Activated naive CD4-positive, alpha-beta T cell treated with anti-CD3 and anti-CD28 coated beads for 36 hours (primary cell): ENCODE measurements at regions not wholly inside any gene's neighbourhood (a gene's known extent, or its start where the extent isn't known, plus 50 kb on each side); places are given as distances from the start of the nearest gene placed in this dataset.

Experiments
- CTCF ChIA-PET: fragments of 350-600 bp; sonication (Branson Sonifier 250); formaldehyde crosslinking; loops from one replicate; lab custom pipeline; 2021; ENCODE audit warnings: antibody characterized with exemption; lab: Charles Lee
- DNase-seq: peaks from one replicate; pipeline ENCODE4 v3.0.0-alpha.2; 2020
- H3K27ac Mint-ChIP-seq: one replicate; pipeline ENCODE4 v1.8.0; 2021; ENCODE audit warnings: mild to moderate bottlenecking, mixed read lengths
- H3K27me3 Mint-ChIP-seq: one replicate; pipeline ENCODE4 v1.8.0; 2021; ENCODE audit warnings: low read depth, mixed read lengths
- H3K36me3 Mint-ChIP-seq: one replicate; pipeline ENCODE4 v1.8.0; 2021; ENCODE audit warnings: low read depth, mixed read lengths
- H3K4me1 Mint-ChIP-seq: one replicate; pipeline ENCODE4 v1.8.0; 2021; ENCODE audit warnings: low read depth, mixed read lengths
- H3K4me3 Mint-ChIP-seq: one replicate; pipeline ENCODE4 v1.8.0; 2021; ENCODE audit warnings: mild to moderate bottlenecking, moderate library complexity, mixed read lengths
- H3K9me3 Mint-ChIP-seq: one replicate; pipeline ENCODE4 v1.8.0; 2021; ENCODE audit warnings: mixed read lengths
- intact Hi-C: fragments of 100-400 bp; cut with micrococcal nuclease; formaldehyde crosslinking; loops from one replicate; pipeline ENCODE4 v1.15.1; 2023

DNA sequence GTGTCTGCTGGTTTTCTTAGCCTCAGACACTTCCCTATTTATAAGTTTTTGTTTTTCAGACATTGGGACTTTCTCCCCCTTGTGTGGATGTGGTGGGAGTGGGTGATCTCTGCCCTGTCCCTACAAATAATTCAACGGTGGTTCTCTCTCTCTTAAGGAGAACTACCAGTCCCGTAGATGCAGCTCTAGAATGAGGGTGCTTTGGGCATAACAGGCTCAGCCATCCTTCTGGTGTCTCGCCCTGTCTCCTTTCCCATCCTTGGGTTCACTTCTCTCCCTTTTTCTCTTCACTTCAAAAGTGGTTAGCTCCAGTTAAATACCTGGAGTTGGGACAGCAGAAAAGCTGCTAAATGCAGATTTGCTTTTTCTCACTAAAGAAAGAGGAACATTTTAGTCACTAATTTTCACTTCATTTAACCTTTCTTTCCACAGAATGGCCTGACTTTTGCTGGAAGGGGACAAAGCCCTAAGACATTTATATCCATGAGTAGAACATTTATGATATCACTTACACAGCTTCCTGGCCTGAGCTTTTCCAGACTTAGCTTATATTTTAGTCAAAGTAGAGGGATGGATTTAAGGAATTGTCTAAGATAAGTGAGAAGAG lies 121.2 kb upstream of the CXCR4 start:
- H3K27me3 Mint-ChIP-seq: no peaks in the 10 kb centered on the region
- peak overlapping the region; percentile 77 for H3K27ac Mint-ChIP-seq
- H3K4me1 Mint-ChIP-seq: peaks cover 39% of the 10 kb centered on the region
- CTCF ChIA-PET: interaction anchor here (0.6 to 2.1 kb wide), 9 partner anchors 8 to 326 kb away, joined by 3 to 6 read pairs (median 3); no protein-coding TSS in a partner anchor
- no peak for DNase-seq
- H3K9me3 Mint-ChIP-seq: no peaks in the 10 kb centered on the region
- H3K4me3 Mint-ChIP-seq: no peak overlapping the region
- intact Hi-C loops: loop anchor here (1.0 to 5.0 kb wide), 5 partner anchors 136 to 327 kb away; partner anchors contain the start of gene DARS1
- no peaks in the 10 kb centered on the region for H3K36me3 Mint-ChIP-seq

- intact Hi-C loops: loop anchor here (1.0 to 5.0 kb wide), 16 partner anchors 17 to 326 kb away; partner anchors contain the start of gene DARS1
- peaks cover 39% of the 10 kb centered on the region for H3K4me1 Mint-ChIP-seq
- peak overlapping the region; percentile 77 for H3K27ac Mint-ChIP-seq
Observed at GRCh38 chr2:136238286-136239078, 120.5 kb upstream of the CXCR4 start.

DNA sequence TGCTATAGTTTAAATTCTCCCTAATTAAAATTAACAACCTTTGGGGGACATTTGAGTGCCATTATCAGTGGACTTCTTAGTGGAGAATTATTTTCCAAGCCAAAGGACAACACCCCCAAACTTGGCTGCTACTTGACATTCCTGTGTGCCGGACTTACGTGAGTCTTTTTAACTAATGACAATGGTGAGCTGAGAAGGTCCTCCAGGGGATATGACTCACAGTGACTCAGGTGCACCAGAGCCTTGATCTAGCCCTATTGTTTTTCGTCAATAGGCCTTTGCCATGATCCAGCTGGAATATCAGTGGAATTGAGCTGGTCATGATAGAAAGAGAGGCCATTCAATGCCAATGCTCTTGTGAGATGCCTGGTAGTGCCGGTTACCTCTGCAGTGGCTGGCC lies 118.1 kb upstream of the CXCR4 start:
- intact Hi-C loops: loop anchor here (5.0 kb wide), 1 partner anchor 324 kb away; no protein-coding TSS in a partner anchor
- H3K27ac Mint-ChIP-seq: no peak overlapping the region
- no peak overlapping the region for H3K4me3 Mint-ChIP-seq
- peaks cover 29% of the 10 kb centered on the region for H3K4me1 Mint-ChIP-seq
- CTCF ChIA-PET: interaction anchor here (0.6 to 2.5 kb wide), 2 partner anchors 148 to 180 kb away, joined by 4 to 6 read pairs; no protein-coding TSS in a partner anchor
- no peaks in the 10 kb centered on the region for H3K9me3 Mint-ChIP-seq
- no peaks in the 10 kb centered on the region for H3K36me3 Mint-ChIP-seq
- H3K27me3 Mint-ChIP-seq: no peaks in the 10 kb centered on the region
- DNase-seq: no peak

More at GRCh38 chr2:136238286-136239078, 120.5 kb upstream of the CXCR4 start:
- Mint-ChIP-seq H3K9me3 (no peaks in the 10 kb centered on the region), H3K36me3 (no peaks in the 10 kb centered on the region), H3K4me3 (peak overlapping the region; percentile 10), H3K27me3 (no peaks in the 10 kb centered on the region)
- CTCF ChIA-PET: interaction anchor here (0.6 to 2.5 kb wide), 8 partner anchors 9 to 325 kb away, joined by 3 to 6 read pairs (median 4); no protein-coding TSS in a partner anchor
- peak; percentile 49 for DNase-seq

DNA sequence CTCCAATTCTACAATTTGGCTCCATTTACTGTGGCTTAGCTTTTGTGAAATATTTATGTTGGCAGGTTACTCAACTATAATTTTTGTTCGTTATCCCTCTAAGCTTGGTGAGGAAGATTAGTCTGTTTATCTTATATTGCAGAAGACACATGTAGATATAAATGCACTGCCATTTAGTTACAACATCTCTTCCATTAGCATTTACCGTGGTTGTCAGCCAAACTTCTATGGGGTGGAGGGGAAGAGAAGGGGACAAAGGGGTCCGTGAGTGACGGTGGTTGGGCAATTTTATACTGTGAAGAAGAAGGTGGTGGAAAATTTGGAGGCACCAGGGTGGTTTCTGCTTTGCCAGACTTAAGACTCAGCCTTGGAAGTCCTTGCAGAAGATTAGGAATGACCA lies 117.6 kb upstream of the CXCR4 start:
- no peaks in the 10 kb centered on the region for H3K9me3 Mint-ChIP-seq
- intact Hi-C loops: loop anchor here (5.0 kb wide), 1 partner anchor 323 kb away; no protein-coding TSS in a partner anchor
- H3K27me3 Mint-ChIP-seq: no peaks in the 10 kb centered on the region
- no peak for DNase-seq
- H3K36me3 Mint-ChIP-seq: no peaks in the 10 kb centered on the region
- CTCF ChIA-PET: no interaction called here
- H3K27ac Mint-ChIP-seq: no peak overlapping the region
- peaks cover 29% of the 10 kb centered on the region for H3K4me1 Mint-ChIP-seq
- no peak overlapping the region for H3K4me3 Mint-ChIP-seq

DNA sequence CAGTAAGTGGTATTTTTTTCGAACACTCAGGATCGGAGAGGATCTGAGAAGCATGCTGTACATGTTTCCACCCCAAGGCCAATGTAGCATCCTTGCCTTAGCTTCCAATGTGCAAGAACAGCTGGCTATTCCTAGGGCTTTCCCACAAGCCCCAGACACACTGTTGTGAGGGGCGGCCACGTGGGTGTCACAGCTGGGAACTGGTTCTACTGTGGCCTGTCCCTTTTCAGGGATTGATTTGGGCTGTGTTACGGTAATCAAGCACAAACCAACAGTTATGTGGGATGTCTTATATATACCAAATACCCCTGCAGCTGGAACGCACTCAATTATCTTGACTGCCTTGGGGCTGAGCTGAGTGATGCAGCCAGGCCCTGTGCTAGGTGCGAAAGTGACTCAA lies 116.3 kb upstream of the CXCR4 start:
- H3K36me3 Mint-ChIP-seq: no peaks in the 10 kb centered on the region
- H3K27ac Mint-ChIP-seq: no peak overlapping the region
- peaks cover 18% of the 10 kb centered on the region for H3K4me1 Mint-ChIP-seq
- intact Hi-C loops: no loop called here
- no peaks in the 10 kb centered on the region for H3K27me3 Mint-ChIP-seq
- CTCF ChIA-PET: no interaction called here
- DNase-seq: no peak
- H3K4me3 Mint-ChIP-seq: no peak overlapping the region
- H3K9me3 Mint-ChIP-seq: no peaks in the 10 kb centered on the region

GRCh38 chr2:136233298-136233697 lies 115.3 kb upstream of the CXCR4 start:
- Mint-ChIP-seq H3K4me3 (no peak overlapping the region), H3K9me3 (no peaks in the 10 kb centered on the region), H3K27me3 (no peaks in the 10 kb centered on the region), H3K36me3 (no peaks in the 10 kb centered on the region), H3K27ac (no peak overlapping the region), H3K4me1 (peaks cover 9% of the 10 kb centered on the region)
- intact Hi-C loops: no loop called here
- no peak for DNase-seq
- CTCF ChIA-PET: interaction anchor here (0.6 kb wide), 1 partner anchor 18 kb away, joined by 3 read pairs; no protein-coding TSS in a partner anchor

DNA sequence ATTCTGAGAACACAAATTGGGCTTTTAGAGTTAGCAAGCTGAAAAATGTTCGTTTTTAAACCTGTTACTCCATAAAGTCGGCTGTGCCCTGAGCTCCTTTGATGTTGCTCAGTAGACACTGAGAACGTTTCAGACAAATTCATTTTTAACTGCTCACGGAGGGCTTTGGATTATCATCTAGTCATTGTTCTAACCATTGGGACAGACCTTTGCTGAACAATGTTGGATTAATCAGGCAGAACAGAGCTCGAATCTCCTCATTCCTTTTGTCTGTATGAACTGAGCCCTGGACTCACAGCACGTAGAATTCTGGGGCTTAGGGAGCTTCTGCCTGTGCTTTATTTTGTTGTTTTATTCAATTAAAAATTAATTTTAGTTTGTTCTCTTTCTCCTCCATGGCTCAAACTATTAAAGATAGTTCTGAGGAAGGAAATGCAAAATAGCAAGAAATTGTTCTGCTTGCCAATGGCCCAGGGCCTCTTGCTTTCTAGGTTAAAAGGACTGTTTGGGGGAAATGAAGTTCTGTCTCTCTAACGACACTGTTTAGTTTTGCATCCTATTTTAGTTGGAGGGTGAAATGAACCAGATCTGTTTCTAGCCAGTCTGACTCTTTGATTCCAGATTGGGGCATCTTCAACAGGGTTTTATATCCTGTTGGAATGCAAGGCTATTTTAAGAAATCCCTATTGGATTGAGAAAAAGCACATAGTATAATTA lies 114.7 kb upstream of the CXCR4 start:
- peaks cover 2% of the 10 kb centered on the region for H3K4me1 Mint-ChIP-seq
- H3K36me3 Mint-ChIP-seq: no peaks in the 10 kb centered on the region
- no peaks in the 10 kb centered on the region for H3K9me3 Mint-ChIP-seq
- no peak overlapping the region for H3K27ac Mint-ChIP-seq
- H3K27me3 Mint-ChIP-seq: no peaks in the 10 kb centered on the region
- DNase-seq: no peak
- CTCF ChIA-PET: interaction anchor here (0.6 to 0.8 kb wide), 2 partner anchors 14 to 26 kb away, joined by 3 to 5 read pairs; no protein-coding TSS in a partner anchor
- intact Hi-C loops: no loop called here
- H3K4me3 Mint-ChIP-seq: no peak overlapping the region

GRCh38 chr2:136230464-136230863 lies 112.5 kb upstream of the CXCR4 start:
- Mint-ChIP-seq H3K27ac (no peak overlapping the region), H3K4me3 (no peak overlapping the region), H3K27me3 (no peaks in the 10 kb centered on the region), H3K4me1 (peaks cover 8% of the 10 kb centered on the region), H3K36me3 (no peaks in the 10 kb centered on the region), H3K9me3 (no peaks in the 10 kb centered on the region)
- CTCF ChIA-PET: no interaction called here
- DNase-seq: no peak
- intact Hi-C loops: no loop called here

GRCh38 chr2:136226903-136227302 lies 109.0 kb upstream of the CXCR4 start:
- H3K27ac Mint-ChIP-seq: no peak overlapping the region
- DNase-seq: no peak
- no peaks in the 10 kb centered on the region for H3K9me3 Mint-ChIP-seq
- H3K4me3 Mint-ChIP-seq: no peak overlapping the region
- CTCF ChIA-PET: interaction anchor here (0.7 kb wide), 1 partner anchor 16 kb away, joined by 3 read pairs; no protein-coding TSS in a partner anchor
- no peaks in the 10 kb centered on the region for H3K36me3 Mint-ChIP-seq
- H3K4me1 Mint-ChIP-seq: peaks cover 8% of the 10 kb centered on the region
- H3K27me3 Mint-ChIP-seq: no peaks in the 10 kb centered on the region
- intact Hi-C loops: no loop called here

- Mint-ChIP-seq H3K4me1 (peaks cover 8% of the 10 kb centered on the region), H3K4me3 (no peak overlapping the region), H3K36me3 (no peaks in the 10 kb centered on the region), H3K27me3 (no peaks in the 10 kb centered on the region), H3K27ac (no peak overlapping the region), H3K9me3 (no peaks in the 10 kb centered on the region)
- no peak for DNase-seq
- intact Hi-C loops: no loop called here
- CTCF ChIA-PET: interaction anchor here (0.9 to 1.1 kb wide), 2 partner anchors 11 to 28 kb away, joined by 3 to 4 read pairs; no protein-coding TSS in a partner anchor
Observed at GRCh38 chr2:136225950-136226835, 108.2 kb upstream of the CXCR4 start.

DNA sequence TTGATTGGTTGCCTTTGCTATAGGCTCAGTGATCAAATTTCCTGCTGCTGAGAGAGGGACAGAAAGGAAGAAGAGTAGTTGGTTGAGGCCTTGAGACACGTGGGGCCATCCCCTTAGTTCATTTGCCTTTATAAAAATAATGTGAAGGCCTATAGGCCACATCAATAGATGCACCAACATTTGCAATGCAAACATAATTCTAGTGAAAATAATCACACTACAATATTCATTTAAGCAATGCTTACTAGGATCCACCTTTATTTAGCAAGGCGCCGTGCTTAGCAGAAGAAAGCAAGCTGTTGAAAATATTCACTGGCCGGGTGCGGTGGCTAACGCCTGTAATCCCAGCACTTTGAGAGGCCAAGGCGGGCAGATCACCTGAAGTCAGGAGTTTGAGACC lies 105.3 kb upstream of the CXCR4 start:
- intact Hi-C loops: no loop called here
- Mint-ChIP-seq H3K27me3 (no peaks in the 10 kb centered on the region), H3K36me3 (no peaks in the 10 kb centered on the region), H3K27ac (no peak overlapping the region), H3K4me1 (peaks cover 8% of the 10 kb centered on the region), H3K4me3 (no peak overlapping the region), H3K9me3 (no peaks in the 10 kb centered on the region)
- CTCF ChIA-PET: no interaction called here
- DNase-seq: no peak
